Lung (tissue), 11 donors: ENCODE measurements at regions not wholly inside any gene's neighbourhood (a gene's known extent, or its start where the extent isn't known, plus 50 kb on each side); places are given as distances from the start of the nearest gene placed in this dataset.
A peak's percentile ranks its signal among the peaks of the same experiment; 100 is the strongest.

Experiments used
- ATAC-seq: fragments of 200-7000 bp; cut with Tn5 transposase; one replicate; pipeline ENCODE4 v1.9.1; 2020; ENCODE audit warnings: moderate number of reproducible peaks; ENCODE audit not compliant: insufficient read depth, low FRiP score
- DNase-seq, 3 donors: peaks; one replicate each; pipeline ENCODE4 v3.0.0-alpha.2; 2013 to 2017
- H3K27ac ChIP-seq, 2 donors: one replicate each; pipeline ENCODE4 v1.5.1; 2013; ENCODE audit warnings: mild to moderate bottlenecking in 2 of 2, moderate library complexity in 2 of 2, control low read depth in 1 of 2, inconsistent platforms in 1 of 2, low read depth in 1 of 2, low read length in 1 of 2
- H3K27me3 ChIP-seq, 3 donors: one replicate each; pipeline ENCODE4 v1.5.1; 2013; ENCODE audit warnings: low read length in 2 of 3; ENCODE audit not compliant: control insufficient read depth in 3 of 3, insufficient read depth in 3 of 3
- H3K36me3 ChIP-seq, 4 donors: one replicate each; pipeline ENCODE4 v1.5.1; 2013; ENCODE audit warnings: low read length in 4 of 4, mild to moderate bottlenecking in 1 of 4, moderate library complexity in 1 of 4; ENCODE audit not compliant: control insufficient read depth in 4 of 4, insufficient read depth in 4 of 4
- H3K4me1 ChIP-seq, 5 donors: one replicate each; pipeline ENCODE4 v1.5.1; 2013; ENCODE audit warnings: low read length in 5 of 5, mild to moderate bottlenecking in 2 of 5, moderate library complexity in 1 of 5; ENCODE audit not compliant: control insufficient read depth in 5 of 5, insufficient read depth in 5 of 5
- H3K4me3 ChIP-seq: one replicate; pipeline ENCODE4 v1.5.1; 2013; ENCODE audit warnings: mild to moderate bottlenecking, control low read depth, moderate library complexity
- H3K9ac ChIP-seq, 2 donors: one replicate each; pipeline ENCODE4 v1.5.1; 2013; ENCODE audit warnings: low read length in 2 of 2, control low read depth in 1 of 2; ENCODE audit not compliant: insufficient read depth in 1 of 2
- H3K9me3 ChIP-seq, 4 donors: one replicate each; pipeline ENCODE4 v1.5.1; 2013; ENCODE audit warnings: low read length in 3 of 4, mild to moderate bottlenecking in 1 of 4, moderate library complexity in 1 of 4; ENCODE audit not compliant: control insufficient read depth in 4 of 4, insufficient read depth in 3 of 4
- CTCF ChIP-seq: IDR thresholded peaks from 2 replicates; pipeline ENCODE4 v1.5.1; 2012; ENCODE audit warnings: mild to moderate bottlenecking; ENCODE audit errors: control extremely low read depth, extremely low read depth
- WGBS, 2 donors: extraction: QIAGEN DNeasy Blood & Tissue Kit; methylation state at CpG; one replicate each; pipeline ENCODE4 v1.1.7; 2013; 5-methylcytosine and 5-hydroxymethylcytosine counted together
- donor health status: control.
- donor health status: control.
- donor health status: Bipolar disorder and iron deficiency.
- donor health status: healthy.
- donor health status: DM: yes; HTN: yes; CAD: no.

GRCh38 chr7:13152755-13153154, 465.3 kb downstream of the ARL4A start:
- Histone ChIP-seq H3K27ac (no peak overlapping the region), H3K27me3 (no peaks in the 10 kb centered on the region), H3K4me1 (no peaks in the 10 kb centered on the region), H3K9ac (no peak overlapping the region), H3K36me3 (no peaks in the 10 kb centered on the region), H3K4me3 (no peak overlapping the region), H3K9me3 (no peaks in the 10 kb centered on the region)
- TF ChIP-seq CTCF: no peak
- no peak for ATAC-seq
- no peak for DNase-seq

- no peaks in the 10 kb centered on the region for H3K9me3 ChIP-seq
- ATAC-seq: no peak
- no peak for DNase-seq
- H3K4me1 ChIP-seq: no peaks in the 10 kb centered on the region
- H3K4me3 ChIP-seq: no peak overlapping the region
- TF ChIP-seq CTCF: no peak
- no peaks in the 10 kb centered on the region for H3K36me3 ChIP-seq
- H3K9ac ChIP-seq: no peak overlapping the region
- H3K27me3 ChIP-seq: no peaks in the 10 kb centered on the region
- WGBS, 2 donors: 50 to 71% methylated on average over 2 of the region's 2 CpGs
- H3K27ac ChIP-seq: no peak overlapping the region
Measured at GRCh38 chr7:13153266-13153665, 465.8 kb downstream of the ARL4A start.

- Histone ChIP-seq H3K27ac (no peak overlapping the region), H3K4me3 (no peak overlapping the region), H3K9me3 (no peaks in the 10 kb centered on the region), H3K4me1 (no peaks in the 10 kb centered on the region), H3K9ac (no peak overlapping the region), H3K36me3 (no peaks in the 10 kb centered on the region), H3K27me3 (no peaks in the 10 kb centered on the region)
- DNase-seq (no peak), ATAC-seq (no peak)
- TF ChIP-seq CTCF: no peak
Measured at GRCh38 chr7:13153742-13154141, 466.3 kb downstream of the ARL4A start.

GRCh38 chr7:13155188-13155587, 467.8 kb downstream of the ARL4A start:
- Histone ChIP-seq H3K27ac (no peak overlapping the region), H3K4me1 (no peaks in the 10 kb centered on the region), H3K4me3 (no peak overlapping the region), H3K9me3 (no peaks in the 10 kb centered on the region), H3K9ac (no peak overlapping the region), H3K27me3 (no peaks in the 10 kb centered on the region), H3K36me3 (no peaks in the 10 kb centered on the region)
- 47 to 57% methylated on average over 1 of the region's 1 CpG for WGBS, 2 donors
- no peak for TF ChIP-seq CTCF
- ATAC-seq (no peak), DNase-seq (peak in 1 of 3 donors; percentile 7)
